ENCODE measurements at regions not wholly inside any gene's neighbourhood (a gene's known extent, or its start where the extent isn't known, plus 50 kb on each side); places are given as distances from the start of the nearest gene placed in this dataset.

GRCh38 chr9:109717342-109717741, 62.7 kb upstream of the PALM2AKAP2 start:
- H3K79me2 ChIP-seq (ENCODE audit: control insufficient read depth, insufficient read depth, low read length): no peaks in the 10 kb centered on the region
- H4K20me1 ChIP-seq (ENCODE audit: control insufficient read depth, extremely low read depth, insufficient read depth, low read length): no peaks in the 10 kb centered on the region
- H3K4me2 ChIP-seq (ENCODE audit: control insufficient read depth, extremely low read depth, insufficient read depth, low read depth, low read length): peak overlapping the region; percentile 7
- H3K36me3 ChIP-seq (ENCODE audit: control insufficient read depth in 2 of 2, extremely low read depth in 1 of 2, insufficient read depth in 2 of 2, low read length in 2 of 2): no peaks in the 10 kb centered on the region
- no peak for TF ChIP-seq CTCF (optimal IDR thresholded peaks at IDR 0.05 in 1 of 3, IDR thresholded peaks at IDR 0.05 in 1 of 3, conservative IDR thresholded peaks at IDR 0.05 in 1 of 3; ENCODE audit: extremely low read depth in 1 of 3, insufficient read depth in 2 of 3, low read length in 3 of 3)
- no peak for TF ChIP-seq EZH2 (IDR thresholded peaks at IDR 0.05; ENCODE audit: low read length)
- no peak overlapping the region for H3K4me3 ChIP-seq (ENCODE audit: control insufficient read depth in 2 of 3, extremely low read depth in 1 of 3, insufficient read depth in 2 of 3, low read depth in 1 of 3, low read length in 3 of 3)
- FAIRE-seq (peak; percentile 39), DNase-seq (ENCODE audit: low read depth, low spot score) (no peak)
- no peak overlapping the region for H3K27ac ChIP-seq (ENCODE audit: control insufficient read depth, insufficient read depth, low read length)
- H3K4me1 ChIP-seq (ENCODE audit: control insufficient read depth, extremely low read depth, insufficient read depth, low read length): peaks cover 10% of the 10 kb centered on the region
- H3K9me1 ChIP-seq (ENCODE audit: control insufficient read depth, extremely low read depth, insufficient read depth, low read length): no peaks in the 10 kb centered on the region
- H2AFZ ChIP-seq (ENCODE audit: control insufficient read depth, low read length): no peak overlapping the region
- no peak overlapping the region for H3K9ac ChIP-seq (ENCODE audit: control insufficient read depth, extremely low read depth, insufficient read depth, low read length)
- H3K27me3 ChIP-seq (ENCODE audit: control insufficient read depth, extremely low read depth, insufficient read depth, low read length): no peaks in the 10 kb centered on the region
- dilution Hi-C loops (cut with MboI; ENCODE audit: extremely low pct_ligation_motif_present, low sequenced_read_pairs): no loop called here
- H3K9me3 ChIP-seq (ENCODE audit: control insufficient read depth, low read depth, low read length): no peaks in the 10 kb centered on the region

- no peaks in the 10 kb centered on the region for H3K36me3 ChIP-seq (ENCODE audit: control insufficient read depth in 2 of 2, extremely low read depth in 1 of 2, insufficient read depth in 2 of 2, low read length in 2 of 2)
- H4K20me1 ChIP-seq (ENCODE audit: control insufficient read depth, extremely low read depth, insufficient read depth, low read length): no peaks in the 10 kb centered on the region
- FAIRE-seq (no peak), DNase-seq (ENCODE audit: low read depth, low spot score) (no peak)
- no peak overlapping the region for H2AFZ ChIP-seq (ENCODE audit: control insufficient read depth, low read length)
- no peak overlapping the region for H3K4me2 ChIP-seq (ENCODE audit: control insufficient read depth, extremely low read depth, insufficient read depth, low read depth, low read length)
- H3K9me1 ChIP-seq (ENCODE audit: control insufficient read depth, extremely low read depth, insufficient read depth, low read length): no peaks in the 10 kb centered on the region
- no peak for TF ChIP-seq CTCF (optimal IDR thresholded peaks at IDR 0.05 in 1 of 3, IDR thresholded peaks at IDR 0.05 in 1 of 3, conservative IDR thresholded peaks at IDR 0.05 in 1 of 3; ENCODE audit: extremely low read depth in 1 of 3, insufficient read depth in 2 of 3, low read length in 3 of 3)
- TF ChIP-seq EZH2 (IDR thresholded peaks at IDR 0.05; ENCODE audit: low read length): no peak
- H3K9ac ChIP-seq (ENCODE audit: control insufficient read depth, extremely low read depth, insufficient read depth, low read length): no peak overlapping the region
- dilution Hi-C loops (cut with MboI; ENCODE audit: extremely low pct_ligation_motif_present, low sequenced_read_pairs): no loop called here
- H3K9me3 ChIP-seq (ENCODE audit: control insufficient read depth, low read depth, low read length): no peaks in the 10 kb centered on the region
- no peak overlapping the region for H3K27ac ChIP-seq (ENCODE audit: control insufficient read depth, insufficient read depth, low read length)
- H3K79me2 ChIP-seq (ENCODE audit: control insufficient read depth, insufficient read depth, low read length): no peaks in the 10 kb centered on the region
- H3K4me3 ChIP-seq (ENCODE audit: control insufficient read depth in 2 of 3, extremely low read depth in 1 of 3, insufficient read depth in 2 of 3, low read depth in 1 of 3, low read length in 3 of 3): no peak overlapping the region
- peaks cover 10% of the 10 kb centered on the region for H3K4me1 ChIP-seq (ENCODE audit: control insufficient read depth, extremely low read depth, insufficient read depth, low read length)
- H3K27me3 ChIP-seq (ENCODE audit: control insufficient read depth, extremely low read depth, insufficient read depth, low read length): no peaks in the 10 kb centered on the region
Observed at GRCh38 chr9:109718861-109719260, 61.1 kb upstream of the PALM2AKAP2 start.
